ENCODE measurements at regions not wholly inside any gene's neighbourhood (a gene's known extent, or its start where the extent isn't known, plus 50 kb on each side); places are given as distances from the start of the nearest gene placed in this dataset.

- intact Hi-C loops (cut with DNase I): no loop called here
- no peak for TF ChIP-seq CTCF (IDR thresholded peaks at IDR 0.05)
- TF ChIP-seq POLR2A (IDR thresholded peaks at IDR 0.05; ENCODE audit: low read depth): no peak
- no peak for TF ChIP-seq EP300 (IDR thresholded peaks at IDR 0.05)
- TF ChIP-seq POLR2AphosphoS5 (IDR thresholded peaks at IDR 0.05): no peak
- Histone ChIP-seq H3K27me3 (no peaks in the 10 kb centered on the region), H3K27ac (replicated peaks in 1 of 4) (no peak overlapping the region), H3K9me3 (peaks cover 0 to 4% (median 0%) of the 10 kb centered on the region in 4 donors), H3K4me1 (no peaks in the 10 kb centered on the region), H3K36me3 (no peaks in the 10 kb centered on the region), H3K4me3 (no peak overlapping the region)
- DNase-seq (ENCODE audit: extremely low spot score): no peak
Observed at GRCh38 chr22:34781681-34782080, 284.3 kb upstream of the ISX start.

GRCh38 chr22:34783436-34783835 lies 282.5 kb upstream of the ISX start:
- intact Hi-C loops (cut with DNase I): no loop called here
- no peak overlapping the region for H3K4me3 ChIP-seq
- H3K9me3 ChIP-seq: peaks cover 0 to 5% (median under 1%) of the 10 kb centered on the region in 4 donors
- WGBS: 67% methylated on average over 5 of the region's 5 CpGs
- H3K36me3 ChIP-seq: no peaks in the 10 kb centered on the region
- no peaks in the 10 kb centered on the region for H3K4me1 ChIP-seq
- TF ChIP-seq POLR2AphosphoS5 (IDR thresholded peaks at IDR 0.05): no peak
- TF ChIP-seq POLR2A (IDR thresholded peaks at IDR 0.05; ENCODE audit: low read depth): no peak
- no peak for TF ChIP-seq CTCF (IDR thresholded peaks at IDR 0.05)
- TF ChIP-seq EP300 (IDR thresholded peaks at IDR 0.05): no peak
- H3K27ac ChIP-seq (replicated peaks in 1 of 4): no peak overlapping the region
- H3K27me3 ChIP-seq: no peaks in the 10 kb centered on the region
- no peak for DNase-seq (ENCODE audit: extremely low spot score)

- Histone ChIP-seq H3K36me3 (no peaks in the 10 kb centered on the region), H3K27me3 (no peaks in the 10 kb centered on the region), H3K9me3 (peaks cover 0 to 8% (median 3%) of the 10 kb centered on the region in 4 donors), H3K4me3 (no peak overlapping the region), H3K4me1 (no peaks in the 10 kb centered on the region), H3K27ac (replicated peaks in 1 of 4) (no peak overlapping the region)
- no peak for DNase-seq (ENCODE audit: extremely low spot score)
- 23% methylated on average over 3 of the region's 3 CpGs for WGBS
- TF ChIP-seq POLR2AphosphoS5 (IDR thresholded peaks at IDR 0.05) (no peak), POLR2A (IDR thresholded peaks at IDR 0.05; ENCODE audit: low read depth) (no peak), CTCF (IDR thresholded peaks at IDR 0.05) (no peak), EP300 (IDR thresholded peaks at IDR 0.05) (no peak)
- intact Hi-C loops (cut with DNase I): no loop called here
Observed at GRCh38 chr22:34784056-34784455, 281.9 kb upstream of the ISX start.

GRCh38 chr22:34797826-34798225 lies 268.1 kb upstream of the ISX start:
- H3K4me3 ChIP-seq: no peak overlapping the region
- TF ChIP-seq POLR2AphosphoS5 (IDR thresholded peaks at IDR 0.05): no peak
- TF ChIP-seq CTCF (IDR thresholded peaks at IDR 0.05): no peak
- no peak for TF ChIP-seq EP300 (IDR thresholded peaks at IDR 0.05)
- TF ChIP-seq POLR2A (IDR thresholded peaks at IDR 0.05; ENCODE audit: low read depth): no peak
- H3K27ac ChIP-seq (replicated peaks in 1 of 4): no peak overlapping the region
- H3K36me3 ChIP-seq: no peaks in the 10 kb centered on the region
- 78% methylated on average over 5 of the region's 5 CpGs for WGBS
- H3K9me3 ChIP-seq: no peaks in the 10 kb centered on the region
- no peak for DNase-seq (ENCODE audit: extremely low spot score)
- no peaks in the 10 kb centered on the region for H3K4me1 ChIP-seq
- H3K27me3 ChIP-seq: peaks cover 0 to 14% (median 0%) of the 10 kb centered on the region in 4 donors
- intact Hi-C loops (cut with DNase I): no loop called here

DNA sequence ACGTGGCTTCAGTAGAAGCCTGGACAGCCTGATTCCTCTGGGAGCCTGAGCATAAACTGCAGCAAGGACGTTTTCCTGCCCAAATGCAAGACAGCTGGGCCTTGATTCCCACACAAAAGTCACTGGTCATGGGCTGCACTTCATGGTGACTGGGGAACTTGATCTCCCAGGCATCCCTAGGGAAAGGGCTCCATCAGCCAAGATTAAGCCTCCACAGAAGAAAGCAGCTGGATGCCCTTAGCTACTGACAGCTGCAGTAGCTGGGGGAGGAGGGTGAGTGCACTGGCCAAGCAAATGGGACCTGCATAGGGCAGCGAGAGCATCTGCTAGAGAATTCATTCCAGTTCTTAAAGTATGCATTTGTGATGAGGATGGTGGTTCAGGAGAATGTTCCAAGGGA lies 267.4 kb upstream of the ISX start:
- H3K36me3 ChIP-seq: no peaks in the 10 kb centered on the region
- WGBS: 32% methylated on average over 3 of the region's 3 CpGs
- intact Hi-C loops (cut with DNase I): no loop called here
- DNase-seq (ENCODE audit: extremely low spot score): no peak
- H3K27me3 ChIP-seq: peaks cover 0 to 14% (median 0%) of the 10 kb centered on the region in 4 donors
- H3K4me3 ChIP-seq: no peak overlapping the region
- no peaks in the 10 kb centered on the region for H3K9me3 ChIP-seq
- no peaks in the 10 kb centered on the region for H3K4me1 ChIP-seq
- H3K27ac ChIP-seq (replicated peaks in 1 of 4): no peak overlapping the region
- TF ChIP-seq CTCF (IDR thresholded peaks at IDR 0.05) (no peak), EP300 (IDR thresholded peaks at IDR 0.05) (no peak), POLR2A (IDR thresholded peaks at IDR 0.05; ENCODE audit: low read depth) (no peak)
